ENCODE measurements at regions not wholly inside any gene's neighbourhood (a gene's known extent, or its start where the extent isn't known, plus 50 kb on each side); places are given as distances from the start of the nearest gene placed in this dataset.

DNA sequence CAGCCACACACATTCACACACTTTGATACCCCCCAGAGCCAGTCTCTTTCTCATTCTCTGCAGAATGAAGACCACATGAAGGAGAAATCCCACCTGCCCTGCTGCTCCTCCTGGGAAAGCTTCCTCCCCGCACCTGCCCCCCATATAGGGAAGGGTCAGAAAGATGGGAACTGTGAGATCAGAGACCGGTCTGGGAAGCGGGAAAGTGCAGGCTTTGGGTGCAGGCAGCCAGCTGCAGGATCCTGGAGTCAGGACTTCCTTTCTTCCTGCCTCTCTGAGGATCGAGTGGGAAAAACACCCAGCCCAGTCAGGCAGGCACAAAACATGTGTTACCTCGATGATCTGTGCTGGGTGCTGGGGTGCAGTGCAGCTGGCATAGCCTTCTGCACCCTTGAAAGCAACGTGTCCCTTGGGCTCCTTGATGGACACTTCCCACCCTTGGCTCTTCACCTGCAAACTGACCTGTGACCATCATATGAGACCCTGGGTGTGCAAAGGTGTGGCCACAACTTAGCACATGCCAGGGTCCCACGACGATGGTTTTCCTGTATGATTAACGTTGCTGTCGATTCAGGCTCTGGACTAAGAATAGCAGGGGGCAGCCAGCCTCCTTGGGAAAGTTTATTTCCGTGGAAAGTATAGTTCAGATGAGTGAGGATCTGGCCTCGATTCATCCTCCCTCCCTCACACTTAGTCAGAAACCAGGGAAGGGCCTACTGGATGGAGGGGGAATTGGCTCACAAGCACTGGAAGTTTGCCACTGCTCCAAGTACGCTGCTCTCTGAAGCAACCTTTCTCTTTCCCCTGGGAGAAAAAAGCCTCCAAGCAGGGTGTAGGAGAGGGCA lies 105.4 kb upstream of the MED13L start:
- TF ChIP-seq, protein P1, sequence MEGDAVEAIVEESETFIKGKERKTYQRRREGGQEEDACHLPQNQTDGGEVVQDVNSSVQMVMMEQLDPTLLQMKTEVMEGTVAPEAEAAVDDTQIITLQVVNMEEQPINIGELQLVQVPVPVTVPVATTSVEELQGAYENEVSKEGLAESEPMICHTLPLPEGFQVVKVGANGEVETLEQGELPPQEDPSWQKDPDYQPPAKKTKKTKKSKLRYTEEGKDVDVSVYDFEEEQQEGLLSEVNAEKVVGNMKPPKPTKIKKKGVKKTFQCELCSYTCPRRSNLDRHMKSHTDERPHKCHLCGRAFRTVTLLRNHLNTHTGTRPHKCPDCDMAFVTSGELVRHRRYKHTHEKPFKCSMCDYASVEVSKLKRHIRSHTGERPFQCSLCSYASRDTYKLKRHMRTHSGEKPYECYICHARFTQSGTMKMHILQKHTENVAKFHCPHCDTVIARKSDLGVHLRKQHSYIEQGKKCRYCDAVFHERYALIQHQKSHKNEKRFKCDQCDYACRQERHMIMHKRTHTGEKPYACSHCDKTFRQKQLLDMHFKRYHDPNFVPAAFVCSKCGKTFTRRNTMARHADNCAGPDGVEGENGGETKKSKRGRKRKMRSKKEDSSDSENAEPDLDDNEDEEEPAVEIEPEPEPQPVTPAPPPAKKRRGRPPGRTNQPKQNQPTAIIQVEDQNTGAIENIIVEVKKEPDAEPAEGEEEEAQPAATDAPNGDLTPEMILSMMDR (optimal IDR thresholded peaks at IDR 0.05 in 1 of 3, IDR thresholded peaks at IDR 0.05 in 1 of 3, conservative IDR thresholded peaks at IDR 0.05 in 1 of 3; ENCODE audit: extremely low read depth in 1 of 3, insufficient read depth in 2 of 3, low read length in 3 of 3) = no peak
- no peak for TF ChIP-seq EZH2 (IDR thresholded peaks at IDR 0.05; ENCODE audit: low read length)
